Sigmoid colon (tissue), 6 donors: ENCODE measurements at regions not wholly inside any gene's neighbourhood (a gene's known extent, or its start where the extent isn't known, plus 50 kb on each side); places are given as distances from the start of the nearest gene placed in this dataset.

Experiments used
- DNase-seq: peaks from one replicate; pipeline ENCODE4 v3.0.0-alpha.2; 2019
- H3K27ac ChIP-seq, 4 donors: fragments of 200-600 bp; sonication (generic); one replicate each; pipeline ENCODE4 v1.5.1; 2016 to 2019; ENCODE audit warnings: mild to moderate bottlenecking in 1 of 4
- H3K27me3 ChIP-seq, 3 donors: fragments of 200-600 bp; sonication (generic); one replicate each; pipeline ENCODE4 v1.5.1; 2019; ENCODE audit warnings: mild to moderate bottlenecking in 1 of 3
- H3K36me3 ChIP-seq, 4 donors: fragments of 200-600 bp; sonication (generic); one replicate each; pipeline ENCODE4 v1.5.1; 2016 to 2019
- H3K4me1 ChIP-seq, 4 donors: fragments of 200-600 bp; sonication (generic); one replicate each; pipeline ENCODE4 v1.5.1; 2017 to 2019
- H3K4me3 ChIP-seq, 4 donors: fragments of 200-600 bp; sonication (generic); one replicate each; pipeline ENCODE4 v1.5.1; 2017 to 2019; ENCODE audit warnings: mild to moderate bottlenecking in 2 of 4, moderate library complexity in 1 of 4
- H3K9me3 ChIP-seq, 4 donors: fragments of 200-600 bp in 3 of 4; sonication (generic) in 3 of 4; one replicate each; pipeline versions ENCODE4 v1.5.1 to v1.6.1; 2013 to 2019
- EP300 ChIP-seq, 4 donors: sonication (generic); formaldehyde crosslinking; IDR thresholded peaks; one replicate each; pipeline ENCODE4 v1.6.1; 2017; ENCODE audit warnings: antibody characterized with exemption in 4 of 4
- POLR2A ChIP-seq, 2 donors: fragments of 450-650 bp; IDR thresholded peaks; one replicate each; pipeline ENCODE4 v1.6.1; 2016; ENCODE audit warnings: antibody characterized with exemption in 2 of 2, mild to moderate bottlenecking in 2 of 2, moderate library complexity in 2 of 2
- POLR2AphosphoS5 ChIP-seq, 4 donors: sonication (generic); formaldehyde crosslinking; IDR thresholded peaks; one replicate each; pipeline ENCODE4 v1.6.1; 2017; ENCODE audit warnings: antibody characterized with exemption in 4 of 4
- WGBS, 2 donors: extraction: QIAGEN DNeasy Blood & Tissue Kit; methylation state at CpG; one replicate each; pipeline ENCODE4 v1.1.7; 2013; 5-methylcytosine and 5-hydroxymethylcytosine counted together
- intact Hi-C: fragments of 100-400 bp; cut with DNase I; formaldehyde crosslinking; loops from one replicate; pipeline ENCODE4 v1.15.1; 2023
- TF ChIP-seq, protein P1 (sequence below), 4 experiments: fragments of 450-650 bp in 3 of 4; fragments of 200-600 bp in 1 of 4; IDR thresholded peaks; one replicate each; pipeline ENCODE4 v1.5.1; 2016 to 2019; ENCODE audit warnings: antibody characterized with exemption in 4 of 4, mild to moderate bottlenecking in 3 of 4, moderate library complexity in 2 of 4
- donor health status: healthy with polysubstance abuse.
- donor health status: healthy.

- Histone ChIP-seq H3K27me3 (no peaks in the 10 kb centered on the region), H3K9me3 (no peaks in the 10 kb centered on the region), H3K27ac (no peak overlapping the region), H3K4me3 (no peak overlapping the region), H3K36me3 (no peaks in the 10 kb centered on the region), H3K4me1 (peaks cover 0 to 9% (median 5%) of the 10 kb centered on the region in 4 donors)
- DNase-seq = no peak
- 79 to 86% methylated on average over 13 of the region's 13 CpGs for WGBS, 2 donors
- intact Hi-C loops = no loop called here
- TF ChIP-seq POLR2A (IDR thresholded peaks at IDR 0.05) (no peak), EP300 (IDR thresholded peaks at IDR 0.05) (no peak), POLR2AphosphoS5 (IDR thresholded peaks at IDR 0.05) (no peak)
- TF ChIP-seq, protein P1, sequence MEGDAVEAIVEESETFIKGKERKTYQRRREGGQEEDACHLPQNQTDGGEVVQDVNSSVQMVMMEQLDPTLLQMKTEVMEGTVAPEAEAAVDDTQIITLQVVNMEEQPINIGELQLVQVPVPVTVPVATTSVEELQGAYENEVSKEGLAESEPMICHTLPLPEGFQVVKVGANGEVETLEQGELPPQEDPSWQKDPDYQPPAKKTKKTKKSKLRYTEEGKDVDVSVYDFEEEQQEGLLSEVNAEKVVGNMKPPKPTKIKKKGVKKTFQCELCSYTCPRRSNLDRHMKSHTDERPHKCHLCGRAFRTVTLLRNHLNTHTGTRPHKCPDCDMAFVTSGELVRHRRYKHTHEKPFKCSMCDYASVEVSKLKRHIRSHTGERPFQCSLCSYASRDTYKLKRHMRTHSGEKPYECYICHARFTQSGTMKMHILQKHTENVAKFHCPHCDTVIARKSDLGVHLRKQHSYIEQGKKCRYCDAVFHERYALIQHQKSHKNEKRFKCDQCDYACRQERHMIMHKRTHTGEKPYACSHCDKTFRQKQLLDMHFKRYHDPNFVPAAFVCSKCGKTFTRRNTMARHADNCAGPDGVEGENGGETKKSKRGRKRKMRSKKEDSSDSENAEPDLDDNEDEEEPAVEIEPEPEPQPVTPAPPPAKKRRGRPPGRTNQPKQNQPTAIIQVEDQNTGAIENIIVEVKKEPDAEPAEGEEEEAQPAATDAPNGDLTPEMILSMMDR (IDR thresholded peaks at IDR 0.05) = no peak
Measured at GRCh38 chr2:191560411-191560980, 117.4 kb upstream of the NABP1 start.

- Histone ChIP-seq H3K36me3 (no peaks in the 10 kb centered on the region), H3K27me3 (no peaks in the 10 kb centered on the region), H3K27ac (no peak overlapping the region), H3K9me3 (no peaks in the 10 kb centered on the region), H3K4me1 (peaks cover 0 to 5% (median 2%) of the 10 kb centered on the region in 4 donors), H3K4me3 (no peak overlapping the region)
- DNase-seq = no peak
- intact Hi-C loops = no loop called here
- 90 to 96% methylated on average over 3 of the region's 3 CpGs for WGBS, 2 donors
- TF ChIP-seq POLR2AphosphoS5 (IDR thresholded peaks at IDR 0.05) (no peak), EP300 (IDR thresholded peaks at IDR 0.05) (no peak), POLR2A (IDR thresholded peaks at IDR 0.05) (no peak)
- TF ChIP-seq, protein P1 (IDR thresholded peaks at IDR 0.05) = no peak
Measured at GRCh38 chr2:191565120-191565519, 112.8 kb upstream of the NABP1 start.

GRCh38 chr2:191565647-191566198, 112.2 kb upstream of the NABP1 start:
- no peak for DNase-seq
- intact Hi-C loops = no loop called here
- 53 to 68% methylated on average over 4 of the region's 4 CpGs for WGBS, 2 donors

DNA sequence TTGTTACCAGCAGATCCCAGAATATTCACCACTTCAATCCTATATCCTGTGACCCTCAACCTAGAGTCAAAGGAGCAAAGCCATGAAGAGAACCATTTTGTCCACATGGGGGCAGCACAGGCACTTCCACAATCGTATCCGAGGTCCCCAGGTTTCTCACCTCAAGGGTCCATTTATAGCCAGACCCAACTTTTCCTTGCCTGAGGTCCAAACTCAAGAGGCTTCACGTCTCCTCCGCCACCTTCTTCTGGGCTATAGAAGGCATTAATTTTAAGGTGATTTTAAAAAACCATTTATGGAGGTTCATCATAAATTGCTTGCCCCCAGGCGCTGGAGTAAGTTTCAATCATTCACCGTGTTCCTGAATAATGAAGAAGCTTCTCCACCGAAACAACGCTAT, 111.6 kb upstream of the NABP1 start:
- Histone ChIP-seq H3K4me1 (no peaks in the 10 kb centered on the region), H3K36me3 (no peaks in the 10 kb centered on the region), H3K27ac (no peak overlapping the region), H3K9me3 (no peaks in the 10 kb centered on the region), H3K4me3 (no peak overlapping the region), H3K27me3 (no peaks in the 10 kb centered on the region)
- TF ChIP-seq, protein P1 (IDR thresholded peaks at IDR 0.05) = peak; percentile 7 to 59 (median 34)
- TF ChIP-seq EP300 (IDR thresholded peaks at IDR 0.05) (no peak), POLR2A (IDR thresholded peaks at IDR 0.05) (no peak)
- 69 to 71% methylated on average over 8 of the region's 8 CpGs for WGBS, 2 donors
- intact Hi-C loops = no loop called here
- no peak for DNase-seq

More at GRCh38 chr2:191565647-191566198, 112.2 kb upstream of the NABP1 start:
- H3K27me3 ChIP-seq = no peaks in the 10 kb centered on the region
- no peaks in the 10 kb centered on the region for H3K4me1 ChIP-seq
- no peak for TF ChIP-seq POLR2AphosphoS5 (IDR thresholded peaks at IDR 0.05)
- TF ChIP-seq, protein P1 (IDR thresholded peaks at IDR 0.05) = no peak
- no peak for TF ChIP-seq EP300 (IDR thresholded peaks at IDR 0.05)
- no peak for TF ChIP-seq POLR2A (IDR thresholded peaks at IDR 0.05)
- H3K27ac ChIP-seq = no peak overlapping the region
- no peaks in the 10 kb centered on the region for H3K36me3 ChIP-seq
- H3K9me3 ChIP-seq = no peaks in the 10 kb centered on the region
- H3K4me3 ChIP-seq = no peak overlapping the region

- no peaks in the 10 kb centered on the region for H3K9me3 ChIP-seq
- intact Hi-C loops = no loop called here
- no peak for DNase-seq
Measured at GRCh38 chr2:191567206-191567605, 110.7 kb upstream of the NABP1 start.

More at GRCh38 chr2:191567206-191567605, 110.7 kb upstream of the NABP1 start:
- Histone ChIP-seq H3K4me3 (no peak overlapping the region), H3K36me3 (no peaks in the 10 kb centered on the region), H3K27me3 (no peaks in the 10 kb centered on the region), H3K27ac (no peak overlapping the region), H3K4me1 (no peaks in the 10 kb centered on the region)
- TF ChIP-seq POLR2A (IDR thresholded peaks at IDR 0.05) (no peak), EP300 (IDR thresholded peaks at IDR 0.05) (no peak), POLR2AphosphoS5 (IDR thresholded peaks at IDR 0.05) (no peak)
- TF ChIP-seq, protein P1 (IDR thresholded peaks at IDR 0.05) = no peak
- WGBS, 2 donors = 38 to 80% methylated on average over 3 of the region's 3 CpGs
